Skin of body (tissue), 1 donor: ENCODE measurements at regions not wholly inside any gene's neighbourhood (a gene's known extent, or its start where the extent isn't known, plus 50 kb on each side); places are given as distances from the start of the nearest gene placed in this dataset.

Source experiments
- DNase-seq: peaks from one replicate; lab custom pipeline; 2025; lab: John Stamatoyannopoulos, UW

DNA sequence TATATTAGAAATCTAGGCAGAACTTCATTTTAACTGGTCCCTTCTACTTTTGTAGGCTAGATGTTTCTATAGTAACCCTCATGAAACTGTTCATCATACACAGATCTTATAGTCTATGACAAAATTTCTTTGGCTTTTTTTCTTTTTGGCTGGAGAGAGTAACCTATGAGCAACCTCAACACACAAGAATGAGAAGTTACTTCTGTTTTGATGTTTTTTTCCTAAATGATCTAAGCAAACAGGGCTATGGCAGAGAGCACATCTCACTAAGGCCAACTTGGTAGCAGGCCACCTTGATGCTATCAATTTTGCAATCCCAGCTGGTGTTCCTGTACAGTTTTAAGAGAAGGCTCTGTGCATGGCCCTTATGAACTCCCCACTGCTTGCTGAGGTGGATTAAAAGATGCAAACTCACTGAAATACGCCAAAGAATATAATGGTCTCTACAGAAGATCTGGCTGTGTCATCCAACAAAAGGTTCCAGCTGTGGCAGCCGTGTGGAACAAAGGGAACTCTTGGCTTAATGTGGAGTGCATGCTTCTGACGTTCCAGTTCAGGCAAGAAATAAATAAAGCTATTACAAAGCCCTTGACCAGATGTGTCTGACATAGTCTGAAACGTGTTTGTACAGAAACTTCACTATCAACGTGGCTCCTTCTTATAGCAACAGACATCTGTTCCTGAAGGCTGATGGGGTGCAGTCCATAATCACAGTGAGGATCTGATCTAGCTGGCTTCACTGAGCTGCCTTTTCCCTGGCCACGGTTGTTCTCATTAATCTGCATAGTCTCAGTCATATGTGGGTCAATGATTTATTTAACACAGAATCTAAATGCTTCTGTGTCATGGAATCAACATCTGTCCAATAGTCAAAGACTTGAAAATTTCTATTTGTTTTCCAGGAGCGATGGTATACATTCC lies 481.1 kb downstream of the BMP2 start:
- DNase-seq = peak; percentile 95

DNA sequence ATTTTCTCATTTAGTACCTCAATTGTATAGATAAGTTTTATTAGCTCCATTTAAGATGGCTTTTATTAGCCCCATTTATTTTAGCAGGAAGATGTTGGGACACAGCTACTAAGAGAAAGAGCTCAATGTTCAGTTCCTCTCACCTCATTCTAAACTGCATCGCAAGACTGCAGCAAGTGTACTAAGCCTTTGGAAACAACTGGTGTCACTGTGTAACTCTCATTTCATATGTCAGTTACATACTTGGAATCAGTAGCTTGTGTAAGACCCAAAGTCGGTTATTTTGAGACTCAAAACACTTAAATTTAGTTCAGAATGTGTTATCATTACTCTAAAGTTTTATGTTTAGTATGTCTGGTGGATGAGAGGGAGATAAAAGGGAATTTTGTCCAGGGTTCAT lies 482.9 kb downstream of the BMP2 start:
- DNase-seq = no peak

DNA sequence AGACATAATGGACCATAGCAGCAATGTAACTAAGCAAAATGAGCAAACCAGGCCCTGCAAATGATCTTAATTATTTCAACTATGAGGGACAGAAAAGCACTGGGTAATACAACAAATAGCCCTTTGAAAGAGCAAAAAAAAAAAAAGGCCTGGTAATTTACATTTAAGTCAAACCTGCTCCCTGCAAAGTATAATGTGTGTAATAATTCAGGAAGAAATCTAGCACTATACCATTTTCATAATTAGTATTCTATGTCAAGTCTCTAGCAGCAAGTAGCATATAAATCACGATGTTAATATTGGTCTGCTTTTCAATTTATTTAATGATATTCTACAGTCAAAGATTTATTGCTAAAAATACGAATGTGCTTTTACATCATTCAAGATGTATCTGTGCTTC lies 489.6 kb downstream of the BMP2 start:
- DNase-seq = no peak

DNA sequence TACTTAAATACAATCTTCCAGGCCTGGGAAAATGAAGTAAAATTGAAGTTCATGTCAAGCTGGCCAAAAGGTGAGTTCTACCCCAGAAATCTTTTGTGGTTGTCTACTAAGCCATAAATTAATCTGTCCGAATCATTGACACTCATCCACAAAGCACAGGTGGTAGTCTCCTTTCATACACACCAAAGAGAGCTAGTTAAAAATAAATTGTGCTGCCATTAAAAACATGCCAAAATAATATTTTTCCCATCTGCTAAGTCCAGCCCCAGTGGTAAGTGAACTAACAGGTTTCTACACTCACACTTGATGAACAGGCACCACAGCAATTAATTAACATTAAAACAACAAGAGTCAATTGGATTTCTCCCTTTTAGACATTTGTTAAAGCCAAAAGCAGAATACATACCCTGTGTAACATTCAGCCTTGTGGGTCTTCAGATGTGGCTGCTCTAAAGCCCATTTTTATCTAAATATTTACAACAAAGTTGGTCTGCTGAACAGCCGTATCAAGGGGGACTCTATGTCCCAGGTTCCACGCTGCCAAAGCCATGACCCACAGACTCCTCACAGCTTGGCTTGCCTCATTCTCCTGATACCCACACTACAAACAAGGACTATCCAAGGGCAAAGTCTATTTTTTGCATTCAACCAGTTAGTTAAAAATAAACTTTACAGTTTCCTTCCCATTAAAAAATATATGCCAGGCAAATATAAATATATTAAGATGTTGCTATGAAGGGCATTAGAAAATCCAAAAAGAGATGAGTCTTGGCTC lies 490.4 kb downstream of the BMP2 start:
- DNase-seq = no peak

DNA sequence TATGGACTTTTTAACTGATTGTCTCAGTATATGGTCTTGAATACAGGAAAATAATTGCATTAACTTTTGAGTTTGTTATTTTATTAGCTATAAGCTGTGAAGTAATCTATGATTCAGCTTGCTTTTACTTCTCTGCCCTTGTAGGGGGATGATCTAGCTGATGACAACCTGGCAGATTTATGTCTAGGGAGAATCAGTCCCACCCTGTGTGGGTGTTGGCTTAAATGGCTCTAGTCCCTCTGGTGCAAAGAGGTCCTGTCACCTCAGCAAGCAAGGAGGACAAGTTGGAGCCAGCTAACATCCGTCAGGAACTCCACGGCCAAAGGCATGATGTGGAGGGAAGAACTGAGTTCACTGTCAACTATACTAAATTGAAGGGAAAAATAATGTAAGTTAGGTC lies 495.3 kb downstream of the BMP2 start:
- DNase-seq = no peak

DNA sequence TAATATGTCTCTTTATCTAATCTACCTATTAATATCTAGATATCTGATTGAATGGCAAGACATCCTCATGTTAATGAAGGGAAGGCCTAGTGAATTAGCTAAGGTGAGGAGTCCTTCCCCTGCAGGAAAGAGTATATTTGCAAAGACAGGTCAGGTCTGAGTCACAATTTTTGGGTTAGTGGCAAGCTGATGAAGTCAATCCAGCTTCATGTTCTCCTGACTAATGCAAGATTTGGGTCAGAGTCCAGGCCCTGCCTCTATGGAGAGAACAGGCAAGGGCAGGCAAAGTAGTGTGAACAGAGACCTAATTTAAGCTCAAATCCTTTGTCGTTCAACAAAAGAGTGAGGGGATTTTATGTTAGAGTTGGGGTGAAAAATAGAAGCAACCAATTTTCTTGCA lies 496.7 kb downstream of the BMP2 start:
- no peak for DNase-seq

DNA sequence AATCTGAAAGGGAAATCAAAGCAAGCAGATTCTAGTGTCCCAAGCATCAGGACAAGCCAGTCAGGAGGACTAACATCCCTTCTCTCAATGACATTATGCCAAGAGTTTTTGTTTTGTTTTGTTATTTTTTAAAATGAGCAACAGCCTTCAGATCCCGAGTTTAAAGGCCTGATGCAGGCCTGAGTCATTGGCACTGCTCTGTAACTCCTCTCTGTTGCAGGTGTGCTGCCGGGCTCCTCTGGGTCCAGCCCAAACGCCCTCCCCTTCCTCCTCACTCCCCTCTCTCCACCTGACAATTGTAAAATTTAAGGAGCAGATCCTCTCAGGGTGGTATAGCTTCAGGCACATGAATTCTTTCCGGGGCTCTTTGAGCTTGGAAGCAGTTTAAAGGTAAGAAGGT lies 502.0 kb downstream of the BMP2 start:
- DNase-seq = no peak

DNA sequence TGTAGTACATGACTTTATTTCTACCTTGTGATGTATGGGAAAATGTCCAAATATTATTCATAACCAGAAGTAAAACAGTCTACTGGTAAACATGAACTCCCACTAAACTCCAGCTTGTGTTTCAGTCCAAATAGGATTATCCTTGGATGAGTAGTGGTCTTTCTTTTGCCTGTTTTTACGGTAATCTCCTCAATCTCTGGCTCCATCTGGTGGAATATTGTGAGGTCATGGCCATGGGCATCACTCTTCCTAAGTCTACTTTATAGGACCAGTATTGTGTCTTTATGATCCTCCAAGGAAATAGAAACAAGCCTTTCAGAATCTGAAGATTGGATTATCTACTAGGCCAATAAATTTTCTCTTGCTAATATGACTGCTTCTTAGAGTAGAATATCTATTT lies 505.0 kb downstream of the BMP2 start:
- no peak for DNase-seq

DNA sequence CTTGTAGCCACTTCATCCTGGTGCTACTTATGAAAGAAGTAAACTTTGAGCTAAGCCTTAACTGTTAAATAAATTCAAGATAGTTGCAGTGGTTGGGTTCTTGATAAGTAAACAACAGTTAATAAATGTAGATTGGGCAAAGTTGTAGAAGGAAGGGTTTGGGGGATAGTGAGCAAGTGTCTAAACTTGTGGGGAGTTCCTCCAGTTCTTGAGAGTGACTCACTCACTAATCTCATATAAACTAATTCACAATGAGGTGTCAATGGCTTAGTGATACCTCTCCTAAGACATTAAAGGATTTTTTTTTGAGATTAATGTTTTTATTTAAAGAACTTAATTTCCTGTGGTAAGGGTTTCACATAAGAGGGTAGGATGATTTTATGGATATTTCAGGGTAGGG lies 507.4 kb downstream of the BMP2 start:
- DNase-seq = no peak

DNA sequence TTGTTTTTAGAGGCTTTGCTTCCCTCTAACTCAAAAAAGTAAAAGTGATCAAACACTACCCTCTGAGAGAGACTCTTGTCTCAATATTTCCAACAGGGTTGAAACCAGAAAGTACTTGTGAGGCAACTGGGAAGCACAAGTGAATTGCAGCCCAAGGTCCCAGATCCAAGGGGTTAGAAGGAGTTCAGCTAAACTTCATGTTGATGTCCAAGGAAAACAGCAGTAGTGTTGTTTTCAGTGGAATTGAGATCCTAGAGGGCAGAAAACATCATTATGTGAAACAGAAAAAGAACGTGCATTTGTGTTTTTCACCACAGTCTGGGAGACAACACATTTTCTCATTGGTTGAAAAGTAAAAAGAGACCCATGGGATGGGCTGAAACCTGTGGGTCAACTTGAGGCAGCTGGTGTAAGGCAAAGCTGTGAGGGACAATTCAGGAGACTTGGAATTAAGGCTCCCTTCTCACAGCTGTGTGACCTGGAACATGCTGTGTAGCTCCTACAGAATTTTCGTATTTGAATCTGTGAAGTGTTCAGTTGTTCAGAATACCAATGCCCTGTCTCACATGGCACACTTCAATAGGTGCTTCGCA lies 508.3 kb downstream of the BMP2 start:
- no peak for DNase-seq

DNA sequence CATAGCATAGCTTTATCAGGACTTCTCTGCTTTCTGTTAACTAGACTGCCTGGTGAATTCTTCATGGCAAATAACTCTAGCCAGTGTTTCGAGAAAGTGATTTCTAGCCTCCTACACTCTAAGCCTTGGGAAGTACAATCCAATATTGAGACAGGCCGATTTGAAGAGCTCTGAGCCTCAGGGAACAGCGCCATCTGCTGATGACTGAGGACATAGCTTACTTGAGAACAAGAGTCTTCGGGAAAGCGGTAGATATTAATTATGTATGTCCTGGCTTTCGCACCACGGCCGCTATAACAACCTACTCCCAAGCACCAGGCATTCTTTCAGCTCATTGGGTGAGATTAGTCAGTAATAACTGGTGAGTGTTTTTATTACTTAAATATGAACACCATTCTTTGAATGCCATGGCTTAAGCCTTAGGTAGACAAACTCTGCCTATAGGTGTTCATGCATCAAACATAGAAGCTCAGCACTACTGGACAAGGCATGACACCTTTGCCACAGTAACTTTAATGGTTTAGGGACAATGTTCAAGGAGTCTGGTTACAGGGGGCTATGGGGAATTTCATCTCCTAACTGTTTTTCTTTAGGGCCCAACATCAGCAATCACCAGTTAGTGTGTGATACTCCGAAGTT lies 518.6 kb downstream of the BMP2 start:
- peak; percentile 78 for DNase-seq

DNA sequence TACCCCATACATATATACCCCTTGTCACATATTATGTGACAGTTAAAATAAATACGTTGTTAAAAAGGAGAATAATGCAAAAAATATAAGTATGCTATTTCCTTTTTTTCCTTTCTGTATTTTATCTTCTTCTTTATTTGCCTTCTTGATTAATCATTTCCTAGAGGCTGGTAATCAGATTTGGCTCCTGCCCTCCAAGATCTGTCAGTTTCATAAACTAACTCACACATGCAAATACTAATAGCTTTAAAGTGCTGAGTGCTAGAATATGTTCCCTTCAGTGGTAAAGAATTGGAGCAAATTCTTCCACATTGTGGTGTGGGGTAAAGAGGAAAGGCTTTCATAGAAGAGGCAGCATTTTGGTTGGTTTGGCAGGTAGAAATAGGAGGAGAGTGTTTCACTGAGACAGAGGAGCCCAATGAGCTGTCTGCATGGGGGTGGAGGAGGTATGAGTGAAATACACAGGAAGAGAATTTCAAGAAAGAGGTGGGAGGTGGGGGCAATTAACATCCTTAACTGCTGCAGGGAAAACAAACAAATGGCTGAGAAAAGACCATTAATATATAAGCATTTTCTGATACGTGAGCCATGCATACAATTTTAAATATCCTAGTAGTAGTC lies 523.9 kb downstream of the BMP2 start:
- no peak for DNase-seq

DNA sequence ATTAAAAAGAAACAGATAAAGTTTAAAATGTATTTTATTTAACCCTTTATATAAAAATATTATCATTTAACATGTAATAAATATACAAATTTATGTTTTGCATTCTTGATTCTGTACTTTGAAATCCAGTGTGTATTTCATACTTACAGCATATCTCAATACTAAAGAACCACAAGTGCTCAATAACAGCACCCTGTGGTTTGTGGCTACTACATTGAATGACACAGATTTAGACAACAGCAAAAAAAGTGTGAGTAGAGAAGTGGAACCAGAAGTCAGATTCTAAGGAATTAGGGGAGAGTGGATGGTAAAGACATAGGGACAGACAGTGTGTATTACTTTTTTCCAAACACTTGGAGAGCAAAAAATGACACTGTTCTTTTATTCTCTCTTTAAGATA lies 524.5 kb downstream of the BMP2 start:
- DNase-seq = no peak

DNA sequence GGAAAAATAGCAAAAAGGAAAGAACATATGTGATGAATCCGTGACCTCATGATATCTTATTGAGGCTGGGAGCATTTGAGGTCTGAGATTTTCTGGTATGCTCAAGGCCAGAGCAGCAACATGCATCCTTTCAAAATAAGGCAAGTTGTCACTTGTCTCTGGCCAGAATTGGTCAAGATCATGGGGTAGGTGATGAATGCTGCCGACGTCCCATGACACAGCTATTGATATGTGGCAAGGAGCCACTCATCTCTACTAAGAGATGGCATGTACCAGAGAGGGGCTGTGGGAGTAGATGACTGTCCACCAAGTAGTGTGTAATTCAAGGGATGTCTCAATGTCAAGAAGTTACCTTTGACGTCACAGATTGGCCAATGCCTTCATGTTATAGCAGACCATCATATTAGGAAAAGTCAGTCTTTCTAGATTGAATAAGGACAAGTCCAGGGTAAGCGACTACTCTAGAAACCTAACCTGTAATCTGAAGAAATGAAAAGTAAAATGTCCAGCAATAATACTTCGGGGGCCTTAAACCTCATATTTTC lies 527.4 kb downstream of the BMP2 start:
- DNase-seq = no peak

DNA sequence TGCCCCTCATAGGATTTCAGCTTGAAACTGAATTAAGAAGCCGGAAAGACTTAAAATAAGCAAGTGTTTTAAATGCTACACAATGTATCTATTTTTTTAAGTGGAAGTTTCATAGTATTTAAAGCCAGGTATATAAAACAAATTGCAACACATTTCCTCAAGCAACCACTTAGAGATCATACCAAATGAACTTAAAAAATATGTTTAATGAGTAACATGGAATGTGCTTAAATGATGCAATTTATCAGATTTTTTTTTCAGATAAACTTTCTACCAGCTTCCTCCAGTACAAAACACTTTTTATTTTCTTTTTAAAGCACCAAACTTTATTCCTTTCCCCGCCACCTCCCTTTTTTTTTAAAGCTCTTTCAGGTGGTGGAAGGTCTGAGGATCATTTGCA lies 534.3 kb downstream of the BMP2 start:
- no peak for DNase-seq

DNA sequence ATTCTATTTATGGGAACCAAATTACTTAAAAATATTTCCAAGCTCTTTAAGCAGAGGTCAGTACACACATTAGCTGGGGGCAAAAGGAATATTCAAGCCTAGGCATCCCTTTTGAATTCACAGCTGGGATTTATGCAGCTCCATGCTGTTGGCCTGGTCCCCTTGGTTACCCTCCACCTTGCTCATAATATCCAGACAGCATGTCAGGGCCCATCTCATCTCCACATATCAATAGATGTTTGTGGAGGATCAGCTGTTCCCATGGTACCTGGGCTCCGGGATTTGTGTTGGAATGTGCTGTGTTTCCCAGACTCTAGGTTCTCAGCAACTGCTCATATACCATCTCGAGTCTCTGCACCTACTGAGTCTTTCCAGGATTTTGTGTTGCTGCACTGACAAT lies 534.8 kb downstream of the BMP2 start:
- DNase-seq = no peak

DNA sequence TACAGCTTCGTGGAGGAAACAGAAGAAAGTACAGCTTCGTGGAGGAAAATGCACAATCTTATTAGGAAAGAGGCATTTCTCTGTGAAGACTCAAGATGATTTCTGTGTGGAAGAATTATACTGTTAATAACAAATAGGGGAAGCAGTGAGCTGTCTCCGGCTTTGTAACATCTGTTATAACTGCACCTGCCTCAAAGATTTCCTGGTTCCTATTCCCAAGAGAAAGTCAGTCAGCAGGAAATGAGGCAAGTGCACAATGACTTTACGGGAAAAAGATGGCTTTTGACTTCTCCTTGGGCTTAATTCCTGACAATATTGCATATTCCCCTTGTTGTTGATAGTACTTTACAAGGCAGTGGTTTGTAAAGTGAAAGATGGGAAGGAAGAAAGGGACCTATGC lies 538.5 kb downstream of the BMP2 start:
- DNase-seq = no peak

DNA sequence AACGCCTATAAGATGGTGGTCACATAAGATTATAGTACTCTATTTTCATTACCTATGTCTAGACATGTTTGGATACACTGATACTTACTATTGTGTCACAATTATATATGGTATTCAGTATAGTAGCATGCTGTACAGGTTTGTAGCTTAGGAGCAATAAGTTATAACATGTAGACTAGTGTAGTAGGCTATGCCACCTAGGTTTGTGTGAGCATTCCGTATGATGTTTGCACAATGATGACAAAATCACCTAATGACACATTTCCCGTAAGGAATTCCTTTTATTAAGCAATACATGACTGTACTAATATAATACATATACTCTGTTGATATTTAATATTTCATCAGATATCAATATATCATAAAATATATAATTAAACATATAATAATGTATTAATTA lies 540.7 kb downstream of the BMP2 start:
- DNase-seq = no peak

DNA sequence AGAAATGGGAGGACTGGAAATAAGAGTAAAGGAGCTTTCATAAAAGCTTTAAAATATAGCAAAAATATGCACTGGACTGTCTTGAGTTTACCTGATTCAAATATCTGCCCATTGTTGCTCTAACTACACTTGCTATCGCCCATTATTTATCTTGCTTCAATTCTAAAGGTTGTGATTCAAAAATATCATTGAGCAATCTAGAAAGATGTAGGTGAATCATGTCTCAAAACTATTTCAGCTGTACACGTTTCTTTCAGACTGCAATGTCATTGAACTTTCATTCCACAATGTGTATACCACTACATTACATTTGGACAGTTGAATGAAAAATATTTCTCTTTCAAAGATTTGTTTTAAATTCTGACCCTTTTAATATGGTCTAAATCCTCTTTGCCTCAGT lies 545.6 kb downstream of the BMP2 start:
- DNase-seq = no peak

DNA sequence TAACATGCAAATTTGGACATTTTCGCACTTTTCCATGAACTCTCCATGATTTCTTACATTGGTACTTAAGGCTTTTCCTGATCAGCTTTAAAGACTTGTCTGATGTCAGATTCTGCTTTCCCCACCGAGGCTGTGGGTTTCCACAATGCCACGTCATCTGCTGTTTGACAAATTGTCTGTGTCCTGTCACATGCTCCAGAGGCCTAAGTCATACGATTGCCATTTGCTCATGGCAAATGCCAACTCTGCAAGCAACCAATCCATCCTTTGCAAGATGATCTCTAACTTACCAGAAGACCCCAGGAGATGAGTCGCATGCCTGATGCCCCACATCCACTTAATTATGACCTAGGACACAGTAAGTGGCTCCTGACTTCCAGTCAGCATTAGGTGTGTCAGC lies 556.5 kb downstream of the BMP2 start:
- no peak for DNase-seq

DNA sequence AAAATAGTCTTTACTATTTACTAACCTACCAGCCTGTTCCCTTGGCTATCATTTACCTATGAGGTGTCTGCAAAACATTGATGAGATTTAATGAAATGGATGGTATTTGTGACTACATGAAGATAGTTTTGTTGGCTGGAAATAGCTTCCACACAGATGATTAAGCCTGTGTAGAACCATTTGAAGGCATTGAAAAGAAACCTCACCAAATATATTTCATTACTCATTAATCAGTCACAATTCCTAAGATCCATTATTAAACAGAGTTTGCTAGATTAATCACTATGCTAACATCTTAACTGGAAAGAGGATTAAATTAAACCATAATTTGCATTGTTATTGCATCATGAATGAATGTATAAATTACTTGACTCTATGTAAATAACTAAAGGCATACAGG lies 560.3 kb downstream of the BMP2 start:
- DNase-seq = no peak
